Activated naive CD4-positive, alpha-beta T cell treated with anti-CD3 and anti-CD28 coated beads for 36 hours (primary cell): ENCODE measurements at regions not wholly inside any gene's neighbourhood (a gene's known extent, or its start where the extent isn't known, plus 50 kb on each side); places are given as distances from the start of the nearest gene placed in this dataset.
"Not testable (repeated sequence)": the region's sequence is repeated elsewhere in the genome, so short reads cannot be mapped to it uniquely, and the experiment has no call there.

Experiments used
- CTCF ChIA-PET: fragments of 350-600 bp; sonication (Branson Sonifier 250); formaldehyde crosslinking; loops from one replicate; lab custom pipeline; 2021; ENCODE audit warnings: antibody characterized with exemption; lab: Charles Lee
- DNase-seq: peaks from one replicate; pipeline ENCODE4 v3.0.0-alpha.2; 2020
- H3K27ac Mint-ChIP-seq: one replicate; pipeline ENCODE4 v1.8.0; 2021; ENCODE audit warnings: mild to moderate bottlenecking, mixed read lengths
- H3K27me3 Mint-ChIP-seq: one replicate; pipeline ENCODE4 v1.8.0; 2021; ENCODE audit warnings: low read depth, mixed read lengths
- H3K36me3 Mint-ChIP-seq: one replicate; pipeline ENCODE4 v1.8.0; 2021; ENCODE audit warnings: low read depth, mixed read lengths
- H3K4me1 Mint-ChIP-seq: one replicate; pipeline ENCODE4 v1.8.0; 2021; ENCODE audit warnings: low read depth, mixed read lengths
- H3K4me3 Mint-ChIP-seq: one replicate; pipeline ENCODE4 v1.8.0; 2021; ENCODE audit warnings: mild to moderate bottlenecking, moderate library complexity, mixed read lengths
- H3K9me3 Mint-ChIP-seq: one replicate; pipeline ENCODE4 v1.8.0; 2021; ENCODE audit warnings: mixed read lengths
- intact Hi-C: fragments of 100-400 bp; cut with micrococcal nuclease; formaldehyde crosslinking; loops from one replicate; pipeline ENCODE4 v1.15.1; 2023

GRCh38 chr14:86780461-86780860 is 1212.5 kb downstream of the GALC start:
- H3K4me3 Mint-ChIP-seq, result no peak overlapping the region
- DNase-seq, result no peak
- H3K27me3 Mint-ChIP-seq, result no peaks in the 10 kb centered on the region
- H3K36me3 Mint-ChIP-seq, result no peaks in the 10 kb centered on the region
- H3K4me1 Mint-ChIP-seq, result no peaks in the 10 kb centered on the region
- intact Hi-C loops, result no loop called here
- H3K27ac Mint-ChIP-seq, result no peak overlapping the region
- CTCF ChIA-PET, result no interaction called here
- H3K9me3 Mint-ChIP-seq, result peaks cover 12% of the 10 kb centered on the region

- Mint-ChIP-seq H3K27ac (no peak overlapping the region), H3K4me1 (no peaks in the 10 kb centered on the region), H3K9me3 (peaks cover 11% of the 10 kb centered on the region), H3K36me3 (no peaks in the 10 kb centered on the region), H3K4me3 (no peak overlapping the region), H3K27me3 (no peaks in the 10 kb centered on the region)
- no peak for DNase-seq
- intact Hi-C loops, result no loop called here
- CTCF ChIA-PET, result no interaction called here
Measured at GRCh38 chr14:86779416-86779815, 1213.6 kb downstream of the GALC start.

GRCh38 chr14:86777963-86778602 is 1214.9 kb downstream of the GALC start:
- no peaks in the 10 kb centered on the region for H3K36me3 Mint-ChIP-seq
- CTCF ChIA-PET, result no interaction called here
- H3K27me3 Mint-ChIP-seq, result no peaks in the 10 kb centered on the region
- no peaks in the 10 kb centered on the region for H3K4me1 Mint-ChIP-seq
- H3K4me3 Mint-ChIP-seq, result no peak overlapping the region
- no peak overlapping the region for H3K27ac Mint-ChIP-seq
- H3K9me3 Mint-ChIP-seq, result peaks cover 16% of the 10 kb centered on the region
- DNase-seq, result no peak
- intact Hi-C loops, result no loop called here

GRCh38 chr14:86775896-86776295 is 1217.1 kb downstream of the GALC start:
- H3K27ac Mint-ChIP-seq, H3K27me3 Mint-ChIP-seq, H3K4me1 Mint-ChIP-seq, H3K4me3 Mint-ChIP-seq, H3K36me3 Mint-ChIP-seq, CTCF ChIA-PET, DNase-seq, intact Hi-C loops: not testable (repeated sequence)
- peaks cover 15% of the 10 kb centered on the region for H3K9me3 Mint-ChIP-seq

GRCh38 chr14:86774916-86775315 is 1218.1 kb downstream of the GALC start:
- DNase-seq, result no peak
- intact Hi-C loops, result no loop called here
- no peaks in the 10 kb centered on the region for H3K36me3 Mint-ChIP-seq
- H3K4me1 Mint-ChIP-seq, result no peaks in the 10 kb centered on the region
- H3K27me3 Mint-ChIP-seq, result no peaks in the 10 kb centered on the region
- CTCF ChIA-PET, result no interaction called here
- no peak overlapping the region for H3K4me3 Mint-ChIP-seq
- H3K9me3 Mint-ChIP-seq, result peaks cover 11% of the 10 kb centered on the region
- no peak overlapping the region for H3K27ac Mint-ChIP-seq

- intact Hi-C loops, result no loop called here
- Mint-ChIP-seq H3K36me3 (no peaks in the 10 kb centered on the region), H3K9me3 (peaks cover 11% of the 10 kb centered on the region), H3K27ac (no peak overlapping the region), H3K27me3 (no peaks in the 10 kb centered on the region), H3K4me1 (no peaks in the 10 kb centered on the region), H3K4me3 (no peak overlapping the region)
- CTCF ChIA-PET, result no interaction called here
- no peak for DNase-seq
Measured at GRCh38 chr14:86772075-86772474, 1220.9 kb downstream of the GALC start.

GRCh38 chr14:86770186-86770585 is 1222.8 kb downstream of the GALC start:
- no peaks in the 10 kb centered on the region for H3K36me3 Mint-ChIP-seq
- peaks cover 7% of the 10 kb centered on the region for H3K9me3 Mint-ChIP-seq
- H3K27me3 Mint-ChIP-seq, result no peaks in the 10 kb centered on the region
- no peaks in the 10 kb centered on the region for H3K4me1 Mint-ChIP-seq
- DNase-seq, result no peak
- intact Hi-C loops, result no loop called here
- H3K4me3 Mint-ChIP-seq, result no peak overlapping the region
- H3K27ac Mint-ChIP-seq, result no peak overlapping the region
- CTCF ChIA-PET, result no interaction called here

- no peaks in the 10 kb centered on the region for H3K9me3 Mint-ChIP-seq
- H3K36me3 Mint-ChIP-seq, result no peaks in the 10 kb centered on the region
- H3K27ac Mint-ChIP-seq, result no peak overlapping the region
- intact Hi-C loops, result no loop called here
- no peak overlapping the region for H3K4me3 Mint-ChIP-seq
- no peaks in the 10 kb centered on the region for H3K27me3 Mint-ChIP-seq
- no peak for DNase-seq
- no peaks in the 10 kb centered on the region for H3K4me1 Mint-ChIP-seq
- CTCF ChIA-PET, result no interaction called here
Measured at GRCh38 chr14:86766469-86766868, 1226.5 kb downstream of the GALC start.

GRCh38 chr14:86761611-86762010 is 1231.4 kb downstream of the GALC start:
- Mint-ChIP-seq H3K9me3 (no peaks in the 10 kb centered on the region), H3K4me1 (no peaks in the 10 kb centered on the region), H3K36me3 (no peaks in the 10 kb centered on the region), H3K4me3 (no peak overlapping the region), H3K27ac (no peak overlapping the region), H3K27me3 (no peaks in the 10 kb centered on the region)
- CTCF ChIA-PET, result no interaction called here
- no peak for DNase-seq
- intact Hi-C loops, result no loop called here

GRCh38 chr14:86756521-86757190 is 1226.7 kb downstream of the FLRT2 start:
- Mint-ChIP-seq H3K9me3 (peaks cover 21% of the 10 kb centered on the region), H3K4me1 (no peaks in the 10 kb centered on the region), H3K36me3 (no peaks in the 10 kb centered on the region), H3K27ac (no peak overlapping the region), H3K4me3 (no peak overlapping the region), H3K27me3 (no peaks in the 10 kb centered on the region)
- CTCF ChIA-PET, result no interaction called here
- no peak for DNase-seq
- intact Hi-C loops, result no loop called here

- H3K9me3 Mint-ChIP-seq, result peaks cover 44% of the 10 kb centered on the region
- CTCF ChIA-PET, H3K36me3 Mint-ChIP-seq, H3K4me1 Mint-ChIP-seq, H3K27me3 Mint-ChIP-seq, intact Hi-C loops, H3K27ac Mint-ChIP-seq, DNase-seq, H3K4me3 Mint-ChIP-seq: not testable (repeated sequence)
Measured at GRCh38 chr14:86750488-86750887, 1220.5 kb downstream of the FLRT2 start.

GRCh38 chr14:86739761-86740160 is 1209.8 kb downstream of the FLRT2 start:
- H3K4me3 Mint-ChIP-seq, result no peak overlapping the region
- intact Hi-C loops, result no loop called here
- no peak overlapping the region for H3K27ac Mint-ChIP-seq
- no peak for DNase-seq
- peaks cover 1% of the 10 kb centered on the region for H3K9me3 Mint-ChIP-seq
- H3K36me3 Mint-ChIP-seq, result no peaks in the 10 kb centered on the region
- CTCF ChIA-PET, result interaction anchor here (0.5 kb wide), 2 partner anchors 26 to 1402 kb away, joined by 3 read pairs; no protein-coding TSS in a partner anchor
- H3K4me1 Mint-ChIP-seq, result no peaks in the 10 kb centered on the region
- no peaks in the 10 kb centered on the region for H3K27me3 Mint-ChIP-seq

GRCh38 chr14:86731427-86731826 is 1201.5 kb downstream of the FLRT2 start:
- H3K27ac Mint-ChIP-seq, DNase-seq, H3K27me3 Mint-ChIP-seq, H3K36me3 Mint-ChIP-seq, H3K4me1 Mint-ChIP-seq, intact Hi-C loops, H3K9me3 Mint-ChIP-seq, CTCF ChIA-PET, H3K4me3 Mint-ChIP-seq: not testable (repeated sequence)
